HL-60 (cell line): ENCODE measurements at regions not wholly inside any gene's neighbourhood (a gene's known extent, or its start where the extent isn't known, plus 50 kb on each side); places are given as distances from the start of the nearest gene placed in this dataset.

Experiments
- POLR2AphosphoS5 ChIP-seq: IDR thresholded peaks from 2 replicates; pipeline ENCODE4 v1.6.1; 2012; ENCODE audit warnings: low read depth
- SPI1 ChIP-seq: IDR thresholded peaks from 2 replicates; pipeline ENCODE4 v1.6.1; 2012; ENCODE audit warnings: low read depth, mild to moderate bottlenecking, borderline replicate concordance

- no peak for TF ChIP-seq POLR2AphosphoS5
- TF ChIP-seq SPI1 = no peak
These were observed 409.4 kb upstream of the FRG2C start for GRCh38 chr3:75254685-75255084.
